ENCODE measurements at regions not wholly inside any gene's neighbourhood (a gene's known extent, or its start where the extent isn't known, plus 50 kb on each side); places are given as distances from the start of the nearest gene placed in this dataset.

GRCh38 chr18:41324020-41324791 lies 630.8 kb upstream of the PIK3C3 start:
- TF ChIP-seq, protein P1, sequence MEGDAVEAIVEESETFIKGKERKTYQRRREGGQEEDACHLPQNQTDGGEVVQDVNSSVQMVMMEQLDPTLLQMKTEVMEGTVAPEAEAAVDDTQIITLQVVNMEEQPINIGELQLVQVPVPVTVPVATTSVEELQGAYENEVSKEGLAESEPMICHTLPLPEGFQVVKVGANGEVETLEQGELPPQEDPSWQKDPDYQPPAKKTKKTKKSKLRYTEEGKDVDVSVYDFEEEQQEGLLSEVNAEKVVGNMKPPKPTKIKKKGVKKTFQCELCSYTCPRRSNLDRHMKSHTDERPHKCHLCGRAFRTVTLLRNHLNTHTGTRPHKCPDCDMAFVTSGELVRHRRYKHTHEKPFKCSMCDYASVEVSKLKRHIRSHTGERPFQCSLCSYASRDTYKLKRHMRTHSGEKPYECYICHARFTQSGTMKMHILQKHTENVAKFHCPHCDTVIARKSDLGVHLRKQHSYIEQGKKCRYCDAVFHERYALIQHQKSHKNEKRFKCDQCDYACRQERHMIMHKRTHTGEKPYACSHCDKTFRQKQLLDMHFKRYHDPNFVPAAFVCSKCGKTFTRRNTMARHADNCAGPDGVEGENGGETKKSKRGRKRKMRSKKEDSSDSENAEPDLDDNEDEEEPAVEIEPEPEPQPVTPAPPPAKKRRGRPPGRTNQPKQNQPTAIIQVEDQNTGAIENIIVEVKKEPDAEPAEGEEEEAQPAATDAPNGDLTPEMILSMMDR (conservative IDR thresholded peaks at IDR 0.05; ENCODE audit: low read depth in 2 of 2), result no peak
- TF ChIP-seq ZNF331 (CRISPR knock-in tag; IDR thresholded peaks at IDR 0.05; ENCODE audit: low read depth) (no peak), EZH2phosphoT487 (IDR thresholded peaks at IDR 0.05; ENCODE audit: unreplicated experiment) (no peak), EZH2 (IDR thresholded peaks at IDR 0.05; ENCODE audit: low read depth, unreplicated experiment) (no peak), POLR2AphosphoS5 (IDR thresholded peaks at IDR 0.05; ENCODE audit: low read depth) (no peak), ETS1 (IDR thresholded peaks at IDR 0.05) (no peak), CREB1 (CRISPR knock-in tag; IDR thresholded peaks at IDR 0.05; ENCODE audit: low read depth) (no peak), JUNB (IDR thresholded peaks at IDR 0.05; ENCODE audit: unreplicated experiment) (no peak), ZNF114 (CRISPR knock-in tag; IDR thresholded peaks at IDR 0.05) (no peak)

Data from GM23338 (cell line).